ENCODE measurements at regions not wholly inside any gene's neighbourhood (a gene's known extent, or its start where the extent isn't known, plus 50 kb on each side); places are given as distances from the start of the nearest gene placed in this dataset.

GRCh38 chrX:77223046-77223445 is 224.1 kb upstream of the FGF16 start:
- TF ChIP-seq CTCF (conservative IDR thresholded peaks at IDR 0.05 in 1 of 2, IDR thresholded peaks at IDR 0.05 in 1 of 2; ENCODE audit: extremely low read depth in 1 of 2, insufficient read depth in 1 of 2, low read depth in 1 of 2, low read length in 2 of 2): no peak
- no peak for TF ChIP-seq EZH2 (IDR thresholded peaks at IDR 0.05; ENCODE audit: borderline replicate concordance, low read length)

Data from mammary epithelial cell (primary cell).